Mammary epithelial cell (primary cell): ENCODE measurements at regions not wholly inside any gene's neighbourhood (a gene's known extent, or its start where the extent isn't known, plus 50 kb on each side); places are given as distances from the start of the nearest gene placed in this dataset.

ENCODE experiments used
- EZH2 ChIP-seq: IDR thresholded peaks from 2 replicates; pipeline ENCODE4 v1.6.1; 2012; ENCODE audit warnings: low read length, inconsistent platforms, borderline replicate concordance
- TF ChIP-seq, protein P1 (sequence below), 2 donors: IDR thresholded peaks in 1 of 2; conservative IDR thresholded peaks in 1 of 2; 2 replicates each; pipeline ENCODE4 v1.5.1; 2011 to 2012; ENCODE audit warnings: inconsistent platforms in 2 of 2, low read length in 2 of 2, mild to moderate bottlenecking in 2 of 2, control low read depth in 1 of 2, low read depth in 1 of 2; ENCODE audit not compliant: insufficient read depth in 1 of 2; ENCODE audit errors: extremely low read depth in 1 of 2

DNA sequence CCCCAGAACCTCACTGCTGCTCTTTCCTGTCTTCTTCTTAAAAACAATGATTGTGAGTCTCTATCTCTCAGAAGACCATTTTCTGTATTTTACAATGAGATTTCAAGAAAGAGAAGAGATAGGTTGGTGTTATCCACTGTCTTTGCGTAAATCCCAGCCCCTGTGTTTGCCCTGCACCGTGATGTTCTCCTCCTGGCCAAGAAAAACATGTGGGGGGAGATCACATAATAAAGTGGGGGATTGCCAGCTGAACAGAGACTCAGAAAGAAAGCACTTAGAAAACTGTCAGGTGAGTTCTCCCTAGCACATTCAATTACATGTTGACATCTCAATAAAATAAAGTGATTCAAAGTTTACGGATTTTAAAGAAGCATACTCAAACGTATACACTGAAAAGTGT is 105.0 kb upstream of the PITRM1 start:
- TF ChIP-seq, protein P1, sequence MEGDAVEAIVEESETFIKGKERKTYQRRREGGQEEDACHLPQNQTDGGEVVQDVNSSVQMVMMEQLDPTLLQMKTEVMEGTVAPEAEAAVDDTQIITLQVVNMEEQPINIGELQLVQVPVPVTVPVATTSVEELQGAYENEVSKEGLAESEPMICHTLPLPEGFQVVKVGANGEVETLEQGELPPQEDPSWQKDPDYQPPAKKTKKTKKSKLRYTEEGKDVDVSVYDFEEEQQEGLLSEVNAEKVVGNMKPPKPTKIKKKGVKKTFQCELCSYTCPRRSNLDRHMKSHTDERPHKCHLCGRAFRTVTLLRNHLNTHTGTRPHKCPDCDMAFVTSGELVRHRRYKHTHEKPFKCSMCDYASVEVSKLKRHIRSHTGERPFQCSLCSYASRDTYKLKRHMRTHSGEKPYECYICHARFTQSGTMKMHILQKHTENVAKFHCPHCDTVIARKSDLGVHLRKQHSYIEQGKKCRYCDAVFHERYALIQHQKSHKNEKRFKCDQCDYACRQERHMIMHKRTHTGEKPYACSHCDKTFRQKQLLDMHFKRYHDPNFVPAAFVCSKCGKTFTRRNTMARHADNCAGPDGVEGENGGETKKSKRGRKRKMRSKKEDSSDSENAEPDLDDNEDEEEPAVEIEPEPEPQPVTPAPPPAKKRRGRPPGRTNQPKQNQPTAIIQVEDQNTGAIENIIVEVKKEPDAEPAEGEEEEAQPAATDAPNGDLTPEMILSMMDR (conservative IDR thresholded peaks at IDR 0.05 in 1 of 2, IDR thresholded peaks at IDR 0.05 in 1 of 2; ENCODE audit: extremely low read depth in 1 of 2, insufficient read depth in 1 of 2, low read depth in 1 of 2, low read length in 2 of 2): no peak
- TF ChIP-seq EZH2: no peak
